ENCODE measurements at regions not wholly inside any gene's neighbourhood (a gene's known extent, or its start where the extent isn't known, plus 50 kb on each side); places are given as distances from the start of the nearest gene placed in this dataset.
"Not testable (repeated sequence)": the region's sequence is repeated elsewhere in the genome, so short reads cannot be mapped to it uniquely, and the experiment has no call there.

- DNase-seq: no peak
These were observed 78.7 kb upstream of the IRX4 start for GRCh38 chr5:1961304-1961946.

GRCh38 chr5:1960595-1961303, 78.0 kb upstream of the IRX4 start:
- no peak for DNase-seq

- DNase-seq: no peak
These were observed 77.2 kb upstream of the IRX4 start for GRCh38 chr5:1959725-1960581.

GRCh38 chr5:1959231-1959630, 76.5 kb upstream of the IRX4 start:
- DNase-seq: no peak

- DNase-seq: no peak
These were observed 75.7 kb upstream of the IRX4 start for GRCh38 chr5:1958211-1959010.

- DNase-seq: no peak
These were observed 72.9 kb upstream of the IRX4 start for GRCh38 chr5:1955586-1955985.

GRCh38 chr5:1953710-1954109, 71.0 kb upstream of the IRX4 start:
- not testable (repeated sequence) for DNase-seq

GRCh38 chr5:1952444-1953099, 69.8 kb upstream of the IRX4 start:
- no peak for DNase-seq

- DNase-seq: no peak
These were observed 69.3 kb upstream of the IRX4 start for GRCh38 chr5:1952021-1952420.

GRCh38 chr5:1951165-1951816, 68.6 kb upstream of the IRX4 start:
- DNase-seq: no peak

GRCh38 chr5:1950708-1951103, 68.0 kb upstream of the IRX4 start:
- no peak for DNase-seq

- no peak for DNase-seq
These were observed 67.5 kb upstream of the IRX4 start for GRCh38 chr5:1950096-1950707.

- DNase-seq: no peak
These were observed 66.5 kb upstream of the IRX4 start for GRCh38 chr5:1949253-1949652.

- no peak for DNase-seq
These were observed 66.0 kb upstream of the IRX4 start for GRCh38 chr5:1948663-1949191.

GRCh38 chr5:1948111-1948510, 65.4 kb upstream of the IRX4 start:
- no peak for DNase-seq

GRCh38 chr5:1946776-1947175, 64.1 kb upstream of the IRX4 start:
- DNase-seq: no peak

GRCh38 chr5:1946122-1946677, 63.5 kb upstream of the IRX4 start:
- no peak for DNase-seq

- no peak for DNase-seq
These were observed 62.9 kb upstream of the IRX4 start for GRCh38 chr5:1945606-1946005.

- no peak for DNase-seq
These were observed 61.7 kb upstream of the IRX4 start for GRCh38 chr5:1944408-1944807.

- DNase-seq: no peak
These were observed 60.8 kb upstream of the IRX4 start for GRCh38 chr5:1943481-1943880.

GRCh38 chr5:1942630-1943029, 59.9 kb upstream of the IRX4 start:
- DNase-seq: no peak

Measured in NCI-H2081 (cell line).